Kidney (tissue), 13 donors: ENCODE measurements at regions not wholly inside any gene's neighbourhood (a gene's known extent, or its start where the extent isn't known, plus 50 kb on each side); places are given as distances from the start of the nearest gene placed in this dataset.

Experiments
- DNase-seq, 5 donors: peaks; one replicate each; pipeline ENCODE4 v3.0.0-alpha.2; 2013 to 2020
- FAIRE-seq: peaks from 2 replicates; lab custom pipeline; 2012; peaks lifted over from hg19 to GRCh38; lab: Jason Lieb, UNC
- H3K27ac ChIP-seq, 2 donors: one replicate each; pipeline ENCODE4 v1.7.0; 2013; ENCODE audit warnings: low read depth in 2 of 2, low read length in 2 of 2, inconsistent platforms in 1 of 2
- H3K27me3 ChIP-seq: one replicate; pipeline ENCODE4 v1.7.1; 2013; ENCODE audit warnings: low read length, inconsistent platforms; ENCODE audit not compliant: control insufficient read depth, insufficient read depth
- H3K36me3 ChIP-seq, 3 donors: one replicate each; pipeline versions ENCODE4 v1.7.0 to v1.7.1; 2013; ENCODE audit warnings: low read length in 3 of 3, control low read depth in 1 of 3, inconsistent platforms in 1 of 3; ENCODE audit not compliant: insufficient read depth in 3 of 3, control insufficient read depth in 2 of 3
- H3K4me1 ChIP-seq, 3 donors: one replicate each; pipeline versions ENCODE4 v1.7.0 to v1.7.1; 2013; ENCODE audit warnings: low read length in 3 of 3, inconsistent platforms in 1 of 3, low read depth in 1 of 3; ENCODE audit not compliant: control insufficient read depth in 2 of 3, insufficient read depth in 2 of 3
- H3K4me3 ChIP-seq, 3 donors: one replicate each; pipeline versions ENCODE4 v1.7.0 to v1.8.1; 2013; ENCODE audit warnings: low read length in 3 of 3, control low read depth in 1 of 3, inconsistent platforms in 1 of 3
- H3K9ac ChIP-seq, 3 donors: one replicate each; pipeline versions ENCODE4 v1.7.0 to v1.7.1; 2013; ENCODE audit warnings: low read length in 3 of 3, control low read depth in 1 of 3, inconsistent platforms in 1 of 3
- H3K9me3 ChIP-seq, 3 donors: one replicate each; pipeline versions ENCODE4 v1.7.0 to v1.7.1; 2013; ENCODE audit warnings: low read length in 3 of 3, control low read depth in 1 of 3, inconsistent platforms in 1 of 3; ENCODE audit not compliant: control insufficient read depth in 2 of 3, insufficient read depth in 1 of 3
- CTCF ChIP-seq: IDR thresholded peaks from 3 replicates; pipeline ENCODE4 v1.5.1; 2012; ENCODE audit warnings: mild to moderate bottlenecking, moderate library complexity, borderline replicate concordance; ENCODE audit not compliant: insufficient read depth; ENCODE audit errors: extremely low read depth
- intact Hi-C: fragments of 100-400 bp; cut with DNase I; formaldehyde crosslinking; loops from one replicate; pipeline ENCODE4 v1.11.1; 2022
- donor health status: control.
- donor health status: control.
- donor health status: control.
- donor health status: control.
- donor health status: control.
- donor health status: DM: yes; HTN: yes; CAD: no.
- donor health status: Normal renal cell carcinoma (clear cell type).

- Histone ChIP-seq H3K27me3 (no peaks in the 10 kb centered on the region), H3K9ac (no peak overlapping the region), H3K27ac (no peak overlapping the region), H3K36me3 (no peaks in the 10 kb centered on the region), H3K4me3 (no peak overlapping the region), H3K4me1 (no peaks in the 10 kb centered on the region), H3K9me3 (no peaks in the 10 kb centered on the region)
- intact Hi-C loops = no loop called here
- DNase-seq = peak in 1 of 5 donors; percentile 10
- no peak for FAIRE-seq
- no peak for TF ChIP-seq CTCF
Observed at GRCh38 chr3:34407281-34407680, 608.9 kb downstream of the PDCD6IP start.

DNA sequence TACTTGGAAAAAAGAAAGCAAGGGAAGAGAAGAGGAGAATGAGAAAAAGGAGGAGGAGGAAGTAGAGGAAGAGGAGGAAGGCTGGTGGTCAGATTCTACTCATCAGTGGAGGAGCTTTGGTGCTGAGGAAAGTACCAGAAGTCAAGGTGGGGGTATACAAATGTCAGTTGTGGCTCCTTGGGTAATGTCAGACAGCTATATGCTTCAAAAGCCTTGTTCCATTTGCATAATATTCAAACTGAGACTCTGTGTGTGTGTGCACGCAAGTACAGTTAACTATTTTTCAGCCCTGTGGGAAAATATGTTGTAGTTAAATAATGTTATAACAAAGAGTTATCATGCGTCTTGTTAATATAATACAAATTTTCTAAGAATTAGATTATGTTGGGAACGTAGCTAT lies 609.7 kb downstream of the PDCD6IP start:
- DNase-seq (no peak), FAIRE-seq (no peak)
- no peak for TF ChIP-seq CTCF
- no peaks in the 10 kb centered on the region for H3K27me3 ChIP-seq
- H3K4me3 ChIP-seq = no peak overlapping the region
- H3K9me3 ChIP-seq = no peaks in the 10 kb centered on the region
- no peaks in the 10 kb centered on the region for H3K36me3 ChIP-seq
- H3K9ac ChIP-seq = no peak overlapping the region
- intact Hi-C loops = no loop called here
- H3K27ac ChIP-seq = no peak overlapping the region
- no peaks in the 10 kb centered on the region for H3K4me1 ChIP-seq

DNA sequence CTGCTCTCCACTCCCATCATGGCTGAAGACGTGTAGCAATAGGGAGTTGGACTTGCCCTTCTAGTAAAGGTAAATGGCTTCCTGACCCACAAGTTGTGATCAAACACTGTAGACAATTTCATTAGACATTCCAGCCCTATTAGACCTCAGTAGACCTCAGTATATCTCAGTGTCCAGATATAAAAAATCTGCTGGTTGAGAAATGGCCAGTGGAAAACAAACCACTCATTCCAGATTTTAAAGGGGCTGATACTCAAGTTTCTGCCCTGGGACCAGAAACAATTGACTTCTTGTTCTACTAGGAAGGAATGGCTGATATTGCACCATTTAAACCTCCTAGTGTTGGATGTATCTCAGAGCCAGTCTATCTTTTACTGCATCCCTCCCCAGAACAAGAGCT lies 613.2 kb downstream of the PDCD6IP start:
- Histone ChIP-seq H3K36me3 (no peaks in the 10 kb centered on the region), H3K27me3 (no peaks in the 10 kb centered on the region), H3K9me3 (no peaks in the 10 kb centered on the region), H3K27ac (no peak overlapping the region), H3K9ac (no peak overlapping the region), H3K4me3 (no peak overlapping the region), H3K4me1 (no peaks in the 10 kb centered on the region)
- intact Hi-C loops = no loop called here
- no peak for TF ChIP-seq CTCF
- FAIRE-seq = no peak
- no peak for DNase-seq

DNA sequence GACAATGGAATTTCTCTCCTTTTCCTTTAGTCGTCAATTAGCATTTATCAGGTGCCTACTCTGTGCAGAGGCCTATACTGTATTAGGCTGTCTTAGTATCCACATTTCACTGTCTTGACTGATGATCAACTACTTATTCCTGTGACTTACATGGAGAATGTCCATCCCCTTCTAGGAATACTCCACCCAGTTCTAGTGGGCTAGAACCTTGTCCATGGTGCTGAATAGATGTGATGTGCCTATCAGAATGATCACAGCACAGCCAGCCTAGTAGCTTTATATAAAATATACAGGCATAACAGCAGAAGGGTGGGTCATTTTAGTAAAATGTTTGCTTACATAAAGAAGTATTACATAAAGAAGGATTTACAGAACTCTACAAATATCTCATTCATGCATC lies 621.4 kb downstream of the PDCD6IP start:
- H3K4me1 ChIP-seq = no peaks in the 10 kb centered on the region
- H3K27ac ChIP-seq = no peak overlapping the region
- FAIRE-seq (no peak), DNase-seq (peak in 3 of 5 donors; percentile 18 to 70 (median 58))
- no peak for TF ChIP-seq CTCF
- H3K4me3 ChIP-seq = no peak overlapping the region
- H3K27me3 ChIP-seq = no peaks in the 10 kb centered on the region
- peaks cover 0 to 2% (median 0%) of the 10 kb centered on the region in 3 donors for H3K9me3 ChIP-seq
- intact Hi-C loops = no loop called here
- H3K36me3 ChIP-seq = no peaks in the 10 kb centered on the region
- no peak overlapping the region for H3K9ac ChIP-seq
